IMR-90 (cell line): ENCODE measurements at regions not wholly inside any gene's neighbourhood (a gene's known extent, or its start where the extent isn't known, plus 50 kb on each side); places are given as distances from the start of the nearest gene placed in this dataset.

Experiments
- ATAC-seq: fragments of 200-7000 bp; cut with Tn5 transposase; 2 replicates; pipeline ENCODE4 v1.9.1; 2020; ENCODE audit warnings: low read depth, mild to moderate bottlenecking, moderate library complexity
- BruUV-seq: library from RNA; stranded (reverse); fragments of 400-500 nt; replicated peaks from 2 replicates; lab custom pipeline; 2021; lab: Mats Ljungman, UMichigan
- CTCF ChIA-PET: fragments of 300-600 bp; formaldehyde crosslinking; extraction: SDS; loops from one replicate; lab custom pipeline; 2021; ENCODE audit warnings: antibody characterized with exemption; lab: Yijun Ruan, JAX
- POLR2A ChIA-PET: fragments of 300-600 bp; sonication (Branson Sonifier 250); formaldehyde crosslinking; loops from one replicate; lab custom pipeline; 2022; ENCODE audit warnings: antibody characterized with exemption; ENCODE audit not compliant: unreplicated experiment; lab: Charles Lee
- DNase-seq: peaks from one replicate; pipeline ENCODE4 v3.0.0; 2013
- H2AFZ ChIP-seq: replicated peaks from 2 replicates; pipeline ENCODE3; 2013; ENCODE audit warnings: low read length, mild to moderate bottlenecking; ENCODE audit not compliant: poor library complexity
- H2AK5ac ChIP-seq: 2 replicates; pipeline ENCODE4 v1.6.1; 2013; ENCODE audit warnings: low read depth, low read length, inconsistent platforms
- H2AK9ac ChIP-seq: replicated peaks from 2 replicates; pipeline ENCODE3; 2013; ENCODE audit warnings: mild to moderate bottlenecking, low read depth, low read length, moderate library complexity; ENCODE audit not compliant: poor library complexity
- H2BK120ac ChIP-seq: 2 replicates; pipeline ENCODE4 v1.6.1; 2013; ENCODE audit warnings: low read depth, low read length, inconsistent platforms
- H2BK15ac ChIP-seq: 3 replicates; pipeline ENCODE4 v1.6.1; 2013; ENCODE audit warnings: low read depth, low read length, inconsistent platforms
- H2BK20ac ChIP-seq: 2 replicates; pipeline ENCODE4 v1.6.1; 2013; ENCODE audit warnings: low read depth, mild to moderate bottlenecking, inconsistent platforms, low read length, moderate library complexity
- H2BK5ac ChIP-seq: 2 replicates; pipeline ENCODE4 v1.6.1; 2013; ENCODE audit warnings: mild to moderate bottlenecking, low read depth, low read length, inconsistent platforms; ENCODE audit not compliant: poor library complexity, severe bottlenecking
- H3K14ac ChIP-seq: replicated peaks from 2 replicates; pipeline ENCODE4 v1.6.1; 2013; ENCODE audit warnings: low read depth, low read length, inconsistent platforms
- H3K18ac ChIP-seq: 2 replicates; pipeline ENCODE4 v1.6.1; 2013; ENCODE audit warnings: low read depth, low read length, control low read depth
- H3K23ac ChIP-seq: 2 replicates; pipeline ENCODE4 v1.6.1; 2013; ENCODE audit warnings: low read depth, low read length, inconsistent platforms
- H3K27ac ChIP-seq: 2 replicates; pipeline ENCODE4 v1.5.1; 2013; ENCODE audit warnings: mild to moderate bottlenecking, control low read depth, low read length; ENCODE audit not compliant: insufficient read depth
- H3K27me3 ChIP-seq: 2 replicates; pipeline ENCODE4 v1.6.1; 2013; ENCODE audit warnings: low read length; ENCODE audit not compliant: control insufficient read depth, insufficient read depth
- H3K36me3 ChIP-seq: 2 replicates; pipeline ENCODE4 v1.6.1; 2013; ENCODE audit warnings: low read length, mixed read lengths; ENCODE audit not compliant: control insufficient read depth, insufficient read depth
- H3K4ac ChIP-seq: 2 replicates; pipeline ENCODE4 v1.6.1; 2013; ENCODE audit warnings: low read depth, low read length, inconsistent platforms
- H3K4me1 ChIP-seq: 2 replicates; pipeline ENCODE4 v1.6.1; 2013; ENCODE audit warnings: low read length, mixed read lengths; ENCODE audit not compliant: control insufficient read depth, insufficient read depth
- H3K4me2 ChIP-seq: 2 replicates; pipeline ENCODE4 v1.6.1; 2013; ENCODE audit warnings: low read depth, mild to moderate bottlenecking, control low read depth, low read length, moderate library complexity
- H3K4me3 ChIP-seq: 2 replicates; pipeline ENCODE4 v1.5.1; 2013; ENCODE audit warnings: low read depth, mild to moderate bottlenecking, control low read depth, low read length, moderate library complexity; ENCODE audit not compliant: insufficient read depth
- H3K56ac ChIP-seq: 2 replicates; pipeline ENCODE4 v1.6.1; 2013; ENCODE audit warnings: low read length, inconsistent platforms; ENCODE audit not compliant: insufficient read depth; ENCODE audit errors: extremely low read depth
- H3K79me1 ChIP-seq, 2 experiments: 2 replicates each; pipeline ENCODE4 v1.6.1; 2013; ENCODE audit warnings: low read length in 2 of 2, inconsistent platforms in 1 of 2, low read depth in 1 of 2
- H3K9ac ChIP-seq: 2 replicates; pipeline ENCODE4 v1.6.1; 2013; ENCODE audit warnings: low read depth, low read length, control low read depth
- H3K9me1 ChIP-seq: 2 replicates; pipeline ENCODE4 v1.6.1; 2013; ENCODE audit warnings: low read length, inconsistent platforms; ENCODE audit not compliant: insufficient read depth
- H3K9me3 ChIP-seq: 2 replicates; pipeline ENCODE4 v1.6.1; 2013; ENCODE audit warnings: low read length; ENCODE audit not compliant: control insufficient read depth, insufficient read depth
- H4K20me1 ChIP-seq: 2 replicates; pipeline ENCODE4 v1.6.1; 2013; ENCODE audit warnings: low read length, inconsistent platforms; ENCODE audit not compliant: insufficient read depth
- H4K5ac ChIP-seq: 2 replicates; pipeline ENCODE4 v1.6.1; 2013; ENCODE audit warnings: mild to moderate bottlenecking, low read depth, low read length, control low read depth
- H4K8ac ChIP-seq, 2 experiments: 2 replicates each; pipeline ENCODE4 v1.6.1; 2013; ENCODE audit warnings: low read depth in 2 of 2, low read length in 2 of 2, control low read depth in 1 of 2, inconsistent platforms in 1 of 2
- H4K91ac ChIP-seq: 2 replicates; pipeline ENCODE4 v1.6.1; 2013; ENCODE audit warnings: low read depth, low read length, inconsistent platforms; ENCODE audit not compliant: insufficient read depth
- CHD1 ChIP-seq: IDR thresholded peaks from 2 replicates; pipeline ENCODE4 v1.6.1; 2012; ENCODE audit warnings: low read depth, low read length, improper control_type of control experiment
- MAFK ChIP-seq: IDR thresholded peaks from 2 replicates; pipeline ENCODE4 v1.6.1; 2012; ENCODE audit warnings: low read depth, low read length, improper control_type of control experiment
- MAZ ChIP-seq: IDR thresholded peaks from 2 replicates; pipeline ENCODE4 v1.6.1; 2012; ENCODE audit warnings: low read depth, mild to moderate bottlenecking, low read length, improper control_type of control experiment, moderate library complexity, borderline replicate concordance
- NFE2L2 ChIP-seq: fragments of 150-350 bp; IDR thresholded peaks from 2 replicates; pipeline ENCODE4 v1.6.1; 2016; ENCODE audit warnings: low read depth, mild to moderate bottlenecking, low read length
- POLR2A ChIP-seq: IDR thresholded peaks from 2 replicates; pipeline ENCODE4 v1.6.1; 2012; ENCODE audit warnings: mild to moderate bottlenecking, low read depth, low read length
- RCOR1 ChIP-seq: IDR thresholded peaks from 2 replicates; pipeline ENCODE4 v1.6.1; 2012; ENCODE audit warnings: mild to moderate bottlenecking, low read length, improper control_type of control experiment; ENCODE audit not compliant: insufficient replicate concordance
- RFX5 ChIP-seq: IDR thresholded peaks from 2 replicates; pipeline ENCODE4 v1.8.0; 2012; ENCODE audit warnings: low read depth, mild to moderate bottlenecking, low read length, moderate library complexity
- WGBS, 2 experiments: methylation state at CpG; one replicate each; pipeline versions ENCODE4 v1.1.5 to v1.1.7; 2013; ENCODE audit warnings: missing lambda C conversion rate in 2 of 2; ENCODE audit not compliant: insufficient read length in 1 of 2; ENCODE audit errors: extremely low coverage in 2 of 2; 5-methylcytosine and 5-hydroxymethylcytosine counted together
- dilution Hi-C: fragments of 300-500 bp; cut with HindIII; formaldehyde crosslinking; loops from one replicate; pipeline ENCODE4 v1.14.3; 2018; ENCODE audit warnings: low sequenced_read_pairs; ENCODE audit not compliant: unreplicated experiment
- in situ Hi-C: fragments of 300-500 bp; cut with MboI; formaldehyde crosslinking; loops from 3 replicates; pipeline ENCODE4 v1.14.3; 2019; ENCODE audit warnings: low sequenced_read_pairs, inconsistent platforms, mixed read lengths
- intact Hi-C: fragments of 100-400 bp; cut with micrococcal nuclease; formaldehyde crosslinking; loops from 2 replicates; pipeline ENCODE4 v1.10.0; 2022
- TF ChIP-seq, protein P1 (sequence below): fragments of 150-350 bp; IDR thresholded peaks from 2 replicates; pipeline ENCODE4 v1.6.1; 2017; ENCODE audit warnings: mild to moderate bottlenecking, antibody characterized with exemption, low read length, low read depth
- TF ChIP-seq, protein P2 (sequence below): conservative IDR thresholded peaks from 2 replicates; pipeline ENCODE4 v1.5.1; 2012; ENCODE audit warnings: mild to moderate bottlenecking, low read depth, low read length, improper control_type of control experiment

DNA sequence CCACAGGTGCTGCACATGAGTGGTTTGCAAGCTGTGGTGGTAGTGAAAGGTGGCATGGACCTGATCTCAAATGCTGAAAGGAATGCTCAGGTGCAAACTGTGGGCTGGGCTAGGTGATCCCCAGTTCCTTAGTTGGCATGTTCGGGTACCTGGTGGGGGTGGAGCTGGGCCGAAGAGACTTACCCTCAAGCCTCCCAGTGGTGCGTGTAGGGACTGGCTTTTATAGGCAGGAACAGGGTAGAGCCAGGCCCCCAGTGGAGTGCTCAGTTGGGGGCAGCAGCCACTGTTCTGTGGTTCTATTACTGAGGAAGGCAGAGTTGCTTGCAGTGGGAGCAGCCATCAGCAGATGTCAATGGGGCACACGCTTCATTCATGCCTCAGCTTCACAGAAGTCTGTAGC is 399.8 kb downstream of the HTR1B start:
- Histone ChIP-seq H3K9me3 (peaks cover 6% of the 10 kb centered on the region), H2AFZ (no peak overlapping the region), H3K23ac (no peak overlapping the region), H2BK5ac (no peak overlapping the region), H3K27ac (no peak overlapping the region), H3K9me1 (no peaks in the 10 kb centered on the region), H2BK20ac (no peak overlapping the region), H3K4ac (no peak overlapping the region), H3K4me2 (no peak overlapping the region), H3K27me3 (no peaks in the 10 kb centered on the region), H4K5ac (no peak overlapping the region), H3K9ac (no peak overlapping the region), H2AK9ac (no peak overlapping the region), H2BK120ac (no peak overlapping the region), H2AK5ac (no peak overlapping the region), H4K20me1 (no peaks in the 10 kb centered on the region), H3K4me3 (no peak overlapping the region), H3K56ac (no peak overlapping the region), H3K79me1 (no peaks in the 10 kb centered on the region), H3K4me1 (no peaks in the 10 kb centered on the region), H3K36me3 (no peaks in the 10 kb centered on the region), H4K8ac (no peak overlapping the region), H2BK15ac (no peak overlapping the region), H4K91ac (no peak overlapping the region), H3K14ac (no peak overlapping the region), H3K18ac (no peak overlapping the region)
- no peak for TF ChIP-seq POLR2A
- TF ChIP-seq NFE2L2, result no peak
- TF ChIP-seq, protein P1, sequence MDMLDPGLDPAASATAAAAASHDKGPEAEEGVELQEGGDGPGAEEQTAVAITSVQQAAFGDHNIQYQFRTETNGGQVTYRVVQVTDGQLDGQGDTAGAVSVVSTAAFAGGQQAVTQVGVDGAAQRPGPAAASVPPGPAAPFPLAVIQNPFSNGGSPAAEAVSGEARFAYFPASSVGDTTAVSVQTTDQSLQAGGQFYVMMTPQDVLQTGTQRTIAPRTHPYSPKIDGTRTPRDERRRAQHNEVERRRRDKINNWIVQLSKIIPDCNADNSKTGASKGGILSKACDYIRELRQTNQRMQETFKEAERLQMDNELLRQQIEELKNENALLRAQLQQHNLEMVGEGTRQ, result no peak
- no peak for TF ChIP-seq MAZ
- TF ChIP-seq, protein P2, sequence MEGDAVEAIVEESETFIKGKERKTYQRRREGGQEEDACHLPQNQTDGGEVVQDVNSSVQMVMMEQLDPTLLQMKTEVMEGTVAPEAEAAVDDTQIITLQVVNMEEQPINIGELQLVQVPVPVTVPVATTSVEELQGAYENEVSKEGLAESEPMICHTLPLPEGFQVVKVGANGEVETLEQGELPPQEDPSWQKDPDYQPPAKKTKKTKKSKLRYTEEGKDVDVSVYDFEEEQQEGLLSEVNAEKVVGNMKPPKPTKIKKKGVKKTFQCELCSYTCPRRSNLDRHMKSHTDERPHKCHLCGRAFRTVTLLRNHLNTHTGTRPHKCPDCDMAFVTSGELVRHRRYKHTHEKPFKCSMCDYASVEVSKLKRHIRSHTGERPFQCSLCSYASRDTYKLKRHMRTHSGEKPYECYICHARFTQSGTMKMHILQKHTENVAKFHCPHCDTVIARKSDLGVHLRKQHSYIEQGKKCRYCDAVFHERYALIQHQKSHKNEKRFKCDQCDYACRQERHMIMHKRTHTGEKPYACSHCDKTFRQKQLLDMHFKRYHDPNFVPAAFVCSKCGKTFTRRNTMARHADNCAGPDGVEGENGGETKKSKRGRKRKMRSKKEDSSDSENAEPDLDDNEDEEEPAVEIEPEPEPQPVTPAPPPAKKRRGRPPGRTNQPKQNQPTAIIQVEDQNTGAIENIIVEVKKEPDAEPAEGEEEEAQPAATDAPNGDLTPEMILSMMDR, result no peak
- TF ChIP-seq CHD1, result no peak
- no peak for TF ChIP-seq MAFK
- no peak for TF ChIP-seq RFX5
- no peak for TF ChIP-seq RCOR1
- BruUV-seq, result no TSS peak
- intact Hi-C loops (no loop called here), dilution Hi-C loops (no loop called here), in situ Hi-C loops (no loop called here)
- DNase-seq (no peak), ATAC-seq (no peak)
- 57% methylated on average over 1 of the region's 4 CpGs; no CpG with 5 or more reads in 1 of the 2 experiments for WGBS, 2 experiments
- CTCF ChIA-PET, result no interaction called here
- POLR2A ChIA-PET, result no interaction called here
